ENCODE measurements at regions not wholly inside any gene's neighbourhood (a gene's known extent, or its start where the extent isn't known, plus 50 kb on each side); places are given as distances from the start of the nearest gene placed in this dataset.
"Not testable (repeated sequence)": the region's sequence is repeated elsewhere in the genome, so short reads cannot be mapped to it uniquely, and the experiment has no call there.

- TF ChIP-seq CTCF (IDR thresholded peaks at IDR 0.05; ENCODE audit: low read depth, low read length); EZH2phosphoT487 (IDR thresholded peaks at IDR 0.05; ENCODE audit: low read depth): not testable (repeated sequence)
These were observed 141.5 kb downstream of the SEPTIN14 start for GRCh38 chr7:55721004-55721403.
